ENCODE measurements at regions not wholly inside any gene's neighbourhood (a gene's known extent, or its start where the extent isn't known, plus 50 kb on each side); places are given as distances from the start of the nearest gene placed in this dataset.

DNA sequence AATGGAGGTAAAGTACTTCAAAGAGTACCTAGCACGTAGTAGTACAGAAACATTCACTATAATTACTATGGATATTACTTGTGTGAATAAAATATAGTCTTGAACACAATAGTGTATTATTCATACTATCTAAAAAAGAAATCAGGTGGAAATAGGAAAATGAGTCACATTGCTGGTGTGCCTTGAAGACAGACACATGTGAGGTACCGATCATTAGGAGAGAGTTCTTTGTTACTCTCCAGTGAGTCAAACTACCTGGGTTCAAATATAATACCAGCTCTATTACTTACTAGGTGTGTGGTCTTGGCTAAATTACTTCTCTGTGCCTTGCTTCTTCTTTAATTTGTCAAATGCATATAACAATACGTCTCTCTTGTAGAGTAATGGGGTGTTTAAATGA lies 50.8 kb upstream of the BEND6 start:
- DNase-seq, result no peak
- Mint-ChIP-seq H3K36me3 (no peaks in the 10 kb centered on the region), H3K4me3 (no peak overlapping the region), H3K27me3 (peaks cover 29% of the 10 kb centered on the region), H3K4me1 (no peaks in the 10 kb centered on the region), H3K9me3 (ENCODE audit: low read depth) (no peaks in the 10 kb centered on the region), H3K27ac (no peak overlapping the region)
- no peak for ATAC-seq
- CTCF ChIA-PET, result interaction anchor here (0.8 to 5.2 kb wide), 24 partner anchors 9 to 421 kb away, joined by 3 to 93 read pairs (median 4); partner anchors contain the start of genes BAG2, BEND6 and PRIM2

GRCh38 chr6:56902641-56903464 lies 52.1 kb upstream of the BEND6 start:
- peak; percentile 39 for ATAC-seq
- CTCF ChIA-PET, result interaction anchor here (0.7 to 5.2 kb wide), 27 partner anchors 10 to 420 kb away, joined by 3 to 93 read pairs (median 4); partner anchors contain the start of genes PRIM2 and RAB23
- Mint-ChIP-seq H3K27me3 (peaks cover 34% of the 10 kb centered on the region), H3K4me1 (no peaks in the 10 kb centered on the region), H3K9me3 (ENCODE audit: low read depth) (no peaks in the 10 kb centered on the region), H3K4me3 (no peak overlapping the region), H3K27ac (no peak overlapping the region), H3K36me3 (no peaks in the 10 kb centered on the region)
- DNase-seq, result no peak

DNA sequence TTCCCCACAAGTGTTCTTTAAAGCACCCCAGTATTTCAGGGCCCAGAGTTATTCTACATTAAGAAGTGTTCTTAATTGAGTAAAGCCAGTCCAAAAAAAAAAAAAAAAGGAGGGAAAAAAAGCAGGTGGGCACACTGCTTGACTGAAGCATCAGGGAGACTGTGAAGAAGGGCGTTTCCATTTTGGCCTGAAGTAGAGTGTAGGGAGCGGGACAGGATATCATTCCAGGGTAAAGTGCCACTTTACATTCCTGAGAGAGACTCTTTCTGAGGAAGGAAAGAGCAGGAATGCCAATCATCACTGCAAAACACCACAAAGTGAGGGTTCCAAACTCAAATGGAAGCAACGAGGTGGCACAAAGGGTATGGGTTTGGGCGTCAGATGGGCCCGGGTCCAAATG lies 54.1 kb upstream of the BEND6 start:
- Mint-ChIP-seq H3K27me3 (peaks cover 25% of the 10 kb centered on the region), H3K27ac (no peak overlapping the region), H3K4me3 (no peak overlapping the region), H3K36me3 (no peaks in the 10 kb centered on the region), H3K4me1 (no peaks in the 10 kb centered on the region), H3K9me3 (ENCODE audit: low read depth) (no peaks in the 10 kb centered on the region)
- DNase-seq (no peak), ATAC-seq (no peak)
- CTCF ChIA-PET, result interaction anchor here (0.8 to 5.2 kb wide), 4 partner anchors 16 to 415 kb away, joined by 3 to 93 read pairs (median 5); partner anchors contain the start of gene PRIM2

DNA sequence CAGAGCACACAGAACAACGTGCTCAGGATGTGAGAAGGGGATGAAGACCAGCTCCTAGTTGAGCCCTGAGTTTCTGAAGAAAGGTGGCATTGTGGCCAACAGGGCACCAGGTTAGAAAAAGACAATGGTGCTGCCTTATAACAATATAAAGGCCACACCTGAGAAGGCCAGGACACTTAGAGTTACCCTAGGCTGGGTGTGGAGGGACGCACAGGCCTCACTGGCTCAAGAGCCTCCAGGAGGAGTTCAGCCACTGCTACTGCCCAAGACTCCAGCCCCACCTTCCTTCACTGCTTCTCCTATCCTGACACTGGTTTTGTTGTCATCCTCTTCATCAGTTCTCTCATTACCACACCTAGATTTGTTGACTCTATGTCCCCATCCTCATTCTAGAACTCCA lies 55.2 kb upstream of the BEND6 start:
- no peak overlapping the region for H3K27ac Mint-ChIP-seq
- no peak for ATAC-seq
- H3K4me1 Mint-ChIP-seq, result no peaks in the 10 kb centered on the region
- CTCF ChIA-PET, result interaction anchor here (0.7 kb wide), 1 partner anchor 417 kb away, joined by 4 read pairs; the partner anchor contains the start of gene PRIM2
- H3K9me3 Mint-ChIP-seq (ENCODE audit: low read depth), result no peaks in the 10 kb centered on the region
- no peak for DNase-seq
- no peaks in the 10 kb centered on the region for H3K36me3 Mint-ChIP-seq
- peaks cover 20% of the 10 kb centered on the region for H3K27me3 Mint-ChIP-seq
- H3K4me3 Mint-ChIP-seq, result no peak overlapping the region

DNA sequence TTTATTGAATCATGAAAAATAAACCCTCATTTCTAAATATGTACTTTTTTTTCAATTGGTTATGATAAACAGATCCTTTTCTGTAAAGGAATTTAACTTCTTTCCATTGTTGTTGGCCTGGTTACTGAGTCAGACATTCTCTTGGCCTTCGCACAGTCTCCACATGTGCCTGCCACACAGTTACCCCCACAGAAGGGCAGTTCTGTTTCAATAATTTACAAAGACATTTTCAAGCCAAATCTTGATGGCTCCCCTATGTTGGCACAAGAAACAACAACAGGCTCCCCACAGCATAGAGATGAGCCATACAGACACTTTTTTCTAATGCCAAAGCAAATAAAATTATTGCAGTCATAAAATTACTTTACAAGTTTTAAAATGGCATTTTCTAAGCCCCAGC lies 55.6 kb upstream of the BEND6 start:
- Mint-ChIP-seq H3K9me3 (ENCODE audit: low read depth) (no peaks in the 10 kb centered on the region), H3K27ac (no peak overlapping the region), H3K4me3 (no peak overlapping the region), H3K4me1 (no peaks in the 10 kb centered on the region), H3K27me3 (peaks cover 20% of the 10 kb centered on the region), H3K36me3 (no peaks in the 10 kb centered on the region)
- DNase-seq, result no peak
- no peak for ATAC-seq
- CTCF ChIA-PET, result interaction anchor here (0.7 kb wide), 1 partner anchor 418 kb away, joined by 4 read pairs; the partner anchor contains the start of gene PRIM2

DNA sequence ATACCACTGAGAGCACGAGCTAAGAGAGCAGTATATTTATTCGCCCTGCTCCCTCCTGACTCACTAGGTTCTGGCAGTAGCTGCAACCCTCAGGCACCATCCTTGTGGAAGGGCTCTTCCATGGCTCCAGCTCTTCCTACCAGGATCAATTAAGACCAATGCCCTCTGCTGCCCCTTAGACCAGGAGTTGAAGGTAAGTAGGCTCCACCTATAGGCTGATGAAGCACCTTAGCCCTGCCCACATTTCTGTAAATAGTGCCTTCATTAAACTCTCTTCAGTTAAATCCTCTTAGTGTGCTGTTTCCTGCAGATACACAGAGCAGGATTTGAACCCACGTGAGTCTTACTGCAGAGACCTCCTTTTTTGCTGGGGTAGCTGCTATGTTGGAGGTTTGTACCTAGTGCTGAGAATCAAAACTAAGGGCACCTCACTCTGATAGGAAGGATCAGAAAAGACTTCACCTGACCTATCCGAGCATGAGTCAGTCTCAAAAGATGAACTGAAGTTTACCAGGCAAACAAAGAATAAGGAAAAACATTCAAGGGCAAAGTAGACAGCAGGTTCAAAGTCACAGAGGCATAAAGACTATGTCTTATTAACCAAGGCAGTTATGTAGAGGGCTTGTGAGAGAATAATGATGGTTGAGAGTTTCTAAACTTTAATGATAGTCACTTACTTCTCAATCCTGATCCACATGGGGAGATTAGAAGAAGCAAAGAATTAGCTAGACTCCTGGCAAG lies 56.9 kb upstream of the BEND6 start:
- H3K27ac Mint-ChIP-seq, result no peak overlapping the region
- no peak overlapping the region for H3K4me3 Mint-ChIP-seq
- peaks cover 17% of the 10 kb centered on the region for H3K27me3 Mint-ChIP-seq
- DNase-seq (no peak), ATAC-seq (no peak)
- H3K36me3 Mint-ChIP-seq, result no peaks in the 10 kb centered on the region
- no peaks in the 10 kb centered on the region for H3K9me3 Mint-ChIP-seq (ENCODE audit: low read depth)
- CTCF ChIA-PET, result interaction anchor here (1.5 kb wide), 1 partner anchor 418 kb away, joined by 5 read pairs; no protein-coding TSS in a partner anchor
- no peaks in the 10 kb centered on the region for H3K4me1 Mint-ChIP-seq

GRCh38 chr6:56891754-56892153 lies 63.2 kb upstream of the BEND6 start:
- CTCF ChIA-PET, result interaction anchor here (0.7 to 2.2 kb wide), 7 partner anchors 10 to 434 kb away, joined by 3 to 10 read pairs (median 3); partner anchors contain the start of gene BAG2
- Mint-ChIP-seq H3K9me3 (ENCODE audit: low read depth) (no peaks in the 10 kb centered on the region), H3K27ac (no peak overlapping the region), H3K27me3 (peaks cover 6% of the 10 kb centered on the region), H3K4me3 (no peak overlapping the region), H3K36me3 (no peaks in the 10 kb centered on the region), H3K4me1 (peaks cover 28% of the 10 kb centered on the region)
- ATAC-seq, result no peak
- no peak for DNase-seq

DNA sequence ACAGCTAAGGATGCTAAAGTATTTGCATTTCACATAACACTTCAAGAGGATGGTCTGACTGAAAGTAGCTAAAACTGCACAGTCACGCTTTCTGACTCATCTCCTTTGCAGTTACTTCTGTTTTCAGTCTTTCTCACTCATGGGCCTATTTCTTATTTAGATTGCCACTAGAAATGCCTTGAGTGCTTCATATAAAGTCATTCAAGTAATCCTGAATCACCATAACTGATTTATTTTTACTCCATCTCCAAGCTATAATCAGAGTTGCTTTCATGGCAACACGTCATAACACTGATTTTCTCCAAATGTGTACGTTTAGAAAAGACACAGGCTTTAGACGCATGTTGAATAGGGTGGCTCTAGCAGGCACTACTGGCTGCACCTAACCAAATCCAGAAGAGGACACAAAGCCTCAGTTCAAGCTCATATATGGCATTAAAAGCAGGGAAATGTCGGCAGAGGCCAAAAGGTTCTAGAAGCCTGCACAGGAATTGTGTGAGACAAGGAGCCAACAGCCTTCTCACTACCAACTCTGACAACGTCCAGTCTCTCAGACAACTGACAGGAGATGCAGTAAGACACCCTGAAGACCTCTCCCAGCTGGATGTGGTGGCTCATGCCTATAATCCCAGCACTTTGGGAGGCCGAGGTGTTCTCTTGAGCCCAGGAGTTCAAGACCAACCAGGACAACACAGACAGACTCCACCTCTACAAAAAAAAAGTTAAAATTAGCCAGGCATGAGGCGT lies 64.1 kb upstream of the BEND6 start:
- no peak overlapping the region for H3K4me3 Mint-ChIP-seq
- no peaks in the 10 kb centered on the region for H3K9me3 Mint-ChIP-seq (ENCODE audit: low read depth)
- DNase-seq, result peak; percentile 52
- H3K4me1 Mint-ChIP-seq, result peaks cover 28% of the 10 kb centered on the region
- peak overlapping the region; percentile 71 for H3K27ac Mint-ChIP-seq
- H3K27me3 Mint-ChIP-seq, result peaks cover 11% of the 10 kb centered on the region
- H3K36me3 Mint-ChIP-seq, result no peaks in the 10 kb centered on the region
- ATAC-seq, result peak; percentile 87
- CTCF ChIA-PET, result interaction anchor here (0.7 to 2.2 kb wide), 7 partner anchors 11 to 435 kb away, joined by 3 to 10 read pairs (median 3); partner anchors contain the start of gene BAG2

- Mint-ChIP-seq H3K27me3 (peaks cover 12% of the 10 kb centered on the region), H3K36me3 (no peaks in the 10 kb centered on the region), H3K9me3 (ENCODE audit: low read depth) (no peaks in the 10 kb centered on the region), H3K27ac (no peak overlapping the region), H3K4me1 (peaks cover 28% of the 10 kb centered on the region), H3K4me3 (no peak overlapping the region)
- DNase-seq, result no peak
- CTCF ChIA-PET, result interaction anchor here (0.9 kb wide), 1 partner anchor 35 kb away, joined by 3 read pairs; no protein-coding TSS in a partner anchor
- ATAC-seq, result no peak
Observed at GRCh38 chr6:56890066-56890465, 64.8 kb upstream of the BEND6 start.

DNA sequence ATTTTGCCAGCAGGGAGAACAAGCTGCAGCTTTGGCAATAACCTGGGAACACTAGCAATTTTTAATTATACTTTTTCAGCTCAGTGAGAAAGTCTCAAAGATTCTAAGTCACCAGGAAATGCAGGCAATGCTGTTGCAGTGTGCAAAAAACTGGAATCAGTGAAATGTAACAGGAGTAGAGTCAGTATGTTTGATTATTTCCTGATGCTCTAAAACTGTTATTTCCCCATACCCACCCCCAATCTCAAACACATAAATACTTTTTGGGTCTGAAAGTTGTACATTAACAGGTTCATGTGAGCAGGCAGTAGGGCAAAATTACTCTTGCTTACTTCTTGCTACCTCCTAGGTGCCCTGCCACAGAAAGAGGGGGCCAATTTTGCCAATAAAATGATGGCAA lies 65.4 kb upstream of the BEND6 start:
- Mint-ChIP-seq H3K27me3 (peaks cover 13% of the 10 kb centered on the region), H3K4me1 (peaks cover 28% of the 10 kb centered on the region), H3K27ac (no peak overlapping the region), H3K4me3 (no peak overlapping the region), H3K9me3 (ENCODE audit: low read depth) (no peaks in the 10 kb centered on the region), H3K36me3 (no peaks in the 10 kb centered on the region)
- DNase-seq, result no peak
- CTCF ChIA-PET, result interaction anchor here (1.6 to 1.9 kb wide), 2 partner anchors 13 to 428 kb away, joined by 4 read pairs; partner anchors contain the start of gene PRIM2
- ATAC-seq, result no peak

DNA sequence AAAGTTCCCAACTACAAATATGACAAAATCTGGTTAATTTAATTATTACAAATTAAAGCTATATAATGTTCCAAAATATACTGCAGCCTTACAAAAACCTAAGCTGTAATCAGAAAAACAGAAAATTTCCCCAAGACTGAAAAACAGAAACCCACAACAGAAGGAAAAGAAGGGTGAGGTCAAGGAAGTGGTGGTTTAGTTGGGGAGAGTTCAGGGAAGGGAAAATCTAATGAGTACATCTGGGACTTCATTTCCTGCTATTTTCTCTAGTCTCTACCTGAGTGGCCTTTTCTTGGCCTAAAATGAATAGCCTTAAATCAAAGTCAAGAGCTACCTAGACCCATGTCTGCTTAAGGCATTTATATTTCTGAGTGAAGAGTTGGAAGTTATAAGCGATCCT lies 66.2 kb upstream of the BEND6 start:
- CTCF ChIA-PET, result interaction anchor here (0.8 to 1.9 kb wide), 3 partner anchors 14 to 429 kb away, joined by 3 to 4 read pairs (median 4); partner anchors contain the start of gene PRIM2

GRCh38 chr6:56887086-56887485 lies 67.8 kb upstream of the BEND6 start:
- Mint-ChIP-seq H3K9me3 (ENCODE audit: low read depth) (no peaks in the 10 kb centered on the region), H3K27ac (no peak overlapping the region), H3K4me1 (peaks cover 28% of the 10 kb centered on the region), H3K36me3 (no peaks in the 10 kb centered on the region), H3K4me3 (no peak overlapping the region), H3K27me3 (peaks cover 26% of the 10 kb centered on the region)
- CTCF ChIA-PET, result interaction anchor here (1.7 to 2.3 kb wide), 2 partner anchors 15 to 18 kb away, joined by 4 to 9 read pairs; no protein-coding TSS in a partner anchor
- DNase-seq (no peak), ATAC-seq (no peak)

More for the DNA sequence above, 66.2 kb upstream of the BEND6 start:
- Mint-ChIP-seq H3K4me1 (peaks cover 28% of the 10 kb centered on the region), H3K36me3 (no peaks in the 10 kb centered on the region), H3K27ac (no peak overlapping the region), H3K27me3 (peaks cover 19% of the 10 kb centered on the region), H3K4me3 (no peak overlapping the region), H3K9me3 (ENCODE audit: low read depth) (no peaks in the 10 kb centered on the region)
- ATAC-seq (no peak), DNase-seq (no peak)
